Peyer's patch (tissue), 4 donors: ENCODE measurements at regions not wholly inside any gene's neighbourhood (a gene's known extent, or its start where the extent isn't known, plus 50 kb on each side); places are given as distances from the start of the nearest gene placed in this dataset.

Experiments used
- DNase-seq, 3 donors: peaks; one replicate each; pipeline ENCODE4 v3.0.0-alpha.2; 2017 to 2019
- H3K27ac ChIP-seq, 4 donors: fragments of 200-600 bp; sonication (generic); one replicate each; pipeline ENCODE4 v1.5.1; 2016 to 2019
- H3K27me3 ChIP-seq, 2 donors: fragments of 200-600 bp; sonication (generic); one replicate each; pipeline ENCODE4 v1.5.1; 2019
- H3K36me3 ChIP-seq, 3 donors: fragments of 200-600 bp; sonication (generic); one replicate each; pipeline ENCODE4 v1.5.1; 2016 to 2019
- H3K4me1 ChIP-seq, 4 donors: fragments of 200-600 bp; sonication (generic); one replicate each; pipeline ENCODE4 v1.5.1; 2016 to 2019
- H3K4me3 ChIP-seq, 4 donors: fragments of 200-600 bp; sonication (generic); 1 replicate in 3 of 4; 2 replicates in 1 of 4; pipeline ENCODE4 v1.5.1; 2016 to 2019; ENCODE audit warnings: mild to moderate bottlenecking in 1 of 4
- H3K9me3 ChIP-seq, 4 donors: fragments of 200-600 bp; sonication (generic); one replicate each; pipeline ENCODE4 v1.5.1; 2016 to 2019; ENCODE audit warnings: mild to moderate bottlenecking in 1 of 4
- POLR2A ChIP-seq, 2 donors: fragments of 450-650 bp; IDR thresholded peaks; one replicate each; pipeline ENCODE4 v1.5.1; 2017; ENCODE audit warnings: antibody characterized with exemption in 2 of 2, mild to moderate bottlenecking in 2 of 2, moderate library complexity in 2 of 2
- TF ChIP-seq, protein P1 (sequence below), 6 experiments: fragments of 450-650 bp in 4 of 6; fragments of 200-600 bp in 2 of 6; sonication (generic) in 1 of 6; IDR thresholded peaks; one replicate each; pipeline ENCODE4 v1.5.1; 2017 to 2019; ENCODE audit warnings: antibody characterized with exemption in 6 of 6, mild to moderate bottlenecking in 3 of 6, moderate library complexity in 1 of 6

DNA sequence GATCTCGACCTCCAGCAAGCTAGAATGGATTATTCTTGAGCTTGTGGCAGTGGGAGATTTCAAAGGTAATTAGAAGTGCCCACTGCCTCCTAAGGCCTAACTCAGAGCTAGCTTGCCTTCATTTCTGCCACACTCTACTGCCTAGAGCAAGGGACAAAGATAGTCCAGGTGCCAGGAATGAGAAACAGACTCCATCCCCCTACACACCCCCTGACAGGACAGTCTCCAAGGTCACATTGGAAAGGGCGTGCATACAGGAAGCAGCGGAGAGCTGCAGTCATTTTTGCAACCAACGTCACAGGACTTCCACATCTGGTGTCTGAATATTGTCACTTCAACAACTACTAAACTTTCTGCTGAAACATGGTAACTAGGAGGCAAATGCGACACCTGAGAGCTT is 101.0 kb upstream of the SH3BP4 start:
- H3K9me3 ChIP-seq, result no peaks in the 10 kb centered on the region
- H3K36me3 ChIP-seq, result no peaks in the 10 kb centered on the region
- DNase-seq, result no peak
- no peak overlapping the region for H3K27ac ChIP-seq
- H3K27me3 ChIP-seq, result no peaks in the 10 kb centered on the region
- H3K4me1 ChIP-seq, result no peaks in the 10 kb centered on the region
- TF ChIP-seq, protein P1, sequence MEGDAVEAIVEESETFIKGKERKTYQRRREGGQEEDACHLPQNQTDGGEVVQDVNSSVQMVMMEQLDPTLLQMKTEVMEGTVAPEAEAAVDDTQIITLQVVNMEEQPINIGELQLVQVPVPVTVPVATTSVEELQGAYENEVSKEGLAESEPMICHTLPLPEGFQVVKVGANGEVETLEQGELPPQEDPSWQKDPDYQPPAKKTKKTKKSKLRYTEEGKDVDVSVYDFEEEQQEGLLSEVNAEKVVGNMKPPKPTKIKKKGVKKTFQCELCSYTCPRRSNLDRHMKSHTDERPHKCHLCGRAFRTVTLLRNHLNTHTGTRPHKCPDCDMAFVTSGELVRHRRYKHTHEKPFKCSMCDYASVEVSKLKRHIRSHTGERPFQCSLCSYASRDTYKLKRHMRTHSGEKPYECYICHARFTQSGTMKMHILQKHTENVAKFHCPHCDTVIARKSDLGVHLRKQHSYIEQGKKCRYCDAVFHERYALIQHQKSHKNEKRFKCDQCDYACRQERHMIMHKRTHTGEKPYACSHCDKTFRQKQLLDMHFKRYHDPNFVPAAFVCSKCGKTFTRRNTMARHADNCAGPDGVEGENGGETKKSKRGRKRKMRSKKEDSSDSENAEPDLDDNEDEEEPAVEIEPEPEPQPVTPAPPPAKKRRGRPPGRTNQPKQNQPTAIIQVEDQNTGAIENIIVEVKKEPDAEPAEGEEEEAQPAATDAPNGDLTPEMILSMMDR (IDR thresholded peaks at IDR 0.05), result no peak
- no peak for TF ChIP-seq POLR2A (IDR thresholded peaks at IDR 0.05)
- H3K4me3 ChIP-seq, result no peak overlapping the region

DNA sequence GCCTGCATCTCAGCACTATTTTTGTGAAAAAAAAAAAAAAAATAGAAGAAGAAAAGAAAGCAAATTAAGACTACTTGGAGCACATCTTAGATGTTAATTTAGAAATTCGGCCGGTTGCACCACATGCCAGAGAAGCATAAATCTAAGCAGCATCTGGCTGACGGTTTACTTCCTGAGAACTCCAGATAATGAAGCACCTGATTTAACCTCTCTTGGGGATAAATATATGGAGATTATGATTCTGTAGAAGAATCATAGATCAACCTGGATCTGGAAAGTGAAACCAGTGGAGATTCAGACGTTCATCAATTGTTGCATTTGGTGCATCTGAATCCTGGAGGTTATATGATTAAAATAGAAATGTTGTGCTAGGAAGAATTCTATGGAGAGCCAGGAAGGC is 102.1 kb upstream of the SH3BP4 start:
- Histone ChIP-seq H3K4me3 (no peak overlapping the region), H3K36me3 (no peaks in the 10 kb centered on the region), H3K27ac (no peak overlapping the region), H3K4me1 (no peaks in the 10 kb centered on the region), H3K9me3 (no peaks in the 10 kb centered on the region), H3K27me3 (no peaks in the 10 kb centered on the region)
- TF ChIP-seq, protein P1 (IDR thresholded peaks at IDR 0.05), result no peak
- TF ChIP-seq POLR2A (IDR thresholded peaks at IDR 0.05), result no peak
- DNase-seq, result no peak

DNA sequence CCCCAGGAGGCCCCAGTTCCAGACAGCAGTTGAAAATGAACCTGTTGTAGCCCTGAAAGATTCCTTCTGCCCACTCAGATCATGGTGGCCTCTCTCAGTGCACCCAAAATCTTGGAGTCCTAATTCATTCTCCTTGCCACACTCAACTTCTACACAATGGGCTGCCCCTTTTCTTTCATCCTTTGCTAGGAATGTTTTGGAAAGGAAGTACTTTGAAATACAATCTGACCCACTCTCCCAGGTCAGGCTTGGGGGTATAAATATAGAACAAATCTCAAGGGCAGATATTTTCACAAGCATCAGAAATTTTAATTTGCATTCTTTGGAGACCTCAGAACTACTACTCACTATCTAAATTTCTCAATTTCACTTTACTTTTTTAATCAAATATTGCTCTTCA is 103.2 kb upstream of the SH3BP4 start:
- H3K4me3 ChIP-seq, result no peak overlapping the region
- no peaks in the 10 kb centered on the region for H3K9me3 ChIP-seq
- no peak for TF ChIP-seq POLR2A (IDR thresholded peaks at IDR 0.05)
- TF ChIP-seq, protein P1 (IDR thresholded peaks at IDR 0.05), result no peak
- H3K27ac ChIP-seq, result no peak overlapping the region
- no peak for DNase-seq
- no peaks in the 10 kb centered on the region for H3K36me3 ChIP-seq
- no peaks in the 10 kb centered on the region for H3K4me1 ChIP-seq
- no peaks in the 10 kb centered on the region for H3K27me3 ChIP-seq

DNA sequence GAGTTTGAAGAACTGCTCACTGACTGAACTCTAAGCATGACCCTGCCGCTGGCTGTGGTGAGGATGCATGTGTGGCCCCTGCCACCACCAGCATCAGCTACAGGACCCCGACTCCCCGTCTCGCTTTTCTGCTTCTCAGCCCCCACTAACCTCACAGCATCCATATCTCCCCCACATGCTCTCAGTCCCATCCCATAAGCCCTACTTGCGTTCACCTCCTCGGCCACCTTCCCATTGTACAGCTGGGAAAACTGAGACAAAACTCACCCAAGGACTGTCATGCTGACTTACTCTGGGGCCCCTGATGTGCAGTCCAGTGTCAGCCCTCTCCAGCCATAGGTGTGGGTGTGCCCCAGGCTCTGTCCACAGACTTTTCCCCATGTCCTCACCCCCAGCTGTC is 104.2 kb upstream of the SH3BP4 start:
- Histone ChIP-seq H3K27ac (no peak overlapping the region), H3K36me3 (no peaks in the 10 kb centered on the region), H3K27me3 (no peaks in the 10 kb centered on the region), H3K4me1 (no peaks in the 10 kb centered on the region), H3K4me3 (no peak overlapping the region), H3K9me3 (no peaks in the 10 kb centered on the region)
- no peak for TF ChIP-seq POLR2A (IDR thresholded peaks at IDR 0.05)
- TF ChIP-seq, protein P1 (IDR thresholded peaks at IDR 0.05), result no peak
- no peak for DNase-seq

DNA sequence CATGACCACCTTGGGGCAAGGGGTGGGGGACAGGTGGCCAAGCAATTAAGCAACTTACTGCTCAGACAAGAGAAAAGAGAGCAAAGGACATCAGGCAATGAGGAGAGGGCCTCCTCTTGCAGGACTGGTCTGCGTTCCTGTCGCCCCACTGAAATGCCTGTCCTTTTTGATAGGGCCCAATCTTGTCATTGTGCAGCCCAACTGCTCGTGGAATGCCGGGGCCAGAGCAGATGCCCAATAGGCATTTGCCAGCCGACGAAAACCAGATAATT is 104.5 kb upstream of the SH3BP4 start:
- Histone ChIP-seq H3K9me3 (no peaks in the 10 kb centered on the region), H3K27ac (no peak overlapping the region), H3K36me3 (no peaks in the 10 kb centered on the region), H3K4me3 (no peak overlapping the region), H3K4me1 (no peaks in the 10 kb centered on the region), H3K27me3 (no peaks in the 10 kb centered on the region)
- no peak for DNase-seq
- TF ChIP-seq, protein P1 (IDR thresholded peaks at IDR 0.05), result no peak
- no peak for TF ChIP-seq POLR2A (IDR thresholded peaks at IDR 0.05)

DNA sequence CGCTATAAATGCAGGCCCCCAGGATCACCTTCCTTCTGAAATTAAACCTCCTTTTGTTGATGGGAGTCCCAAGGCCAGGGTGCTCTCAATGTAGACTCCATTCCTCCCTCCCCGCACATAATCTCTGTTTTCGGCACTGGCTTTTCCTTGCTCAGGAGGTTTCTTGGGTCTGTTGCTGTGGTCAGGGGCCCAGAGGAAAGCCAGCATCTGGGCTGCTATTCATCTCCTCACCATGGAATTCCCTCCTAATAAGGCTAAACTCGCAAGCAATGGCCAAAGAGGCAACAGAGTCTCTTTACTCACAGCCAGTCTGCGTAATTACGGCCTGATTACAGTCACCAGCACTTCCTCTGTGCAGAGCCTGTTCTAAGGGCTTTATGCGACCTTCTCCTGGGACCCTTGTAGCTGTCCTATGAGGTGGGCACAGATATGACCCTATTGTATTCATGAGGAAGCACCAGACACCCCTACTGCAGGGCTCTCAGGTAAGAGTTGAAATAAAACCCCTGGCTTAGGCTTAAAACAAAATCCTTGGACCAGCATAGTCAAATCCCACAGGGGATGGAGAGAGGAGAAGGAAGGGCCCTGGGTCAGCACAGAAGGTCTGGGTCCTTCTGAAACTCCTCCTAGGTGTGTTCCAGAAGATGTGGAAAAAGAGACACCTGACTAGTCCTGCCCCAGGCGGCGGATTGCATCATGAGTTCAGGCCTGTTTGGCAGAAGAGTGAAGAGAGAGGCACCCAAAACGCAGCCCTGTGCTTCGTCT is 105.0 kb upstream of the SH3BP4 start:
- no peak for DNase-seq
- Histone ChIP-seq H3K4me1 (no peaks in the 10 kb centered on the region), H3K9me3 (no peaks in the 10 kb centered on the region), H3K4me3 (no peak overlapping the region), H3K36me3 (no peaks in the 10 kb centered on the region), H3K27ac (no peak overlapping the region), H3K27me3 (no peaks in the 10 kb centered on the region)
- TF ChIP-seq, protein P1 (IDR thresholded peaks at IDR 0.05), result no peak
- no peak for TF ChIP-seq POLR2A (IDR thresholded peaks at IDR 0.05)
